ENCODE measurements at regions not wholly inside any gene's neighbourhood (a gene's known extent, or its start where the extent isn't known, plus 50 kb on each side); places are given as distances from the start of the nearest gene placed in this dataset.

- Histone ChIP-seq H3K4me1 (ENCODE audit: control insufficient read depth, insufficient read depth, low read length) (peaks cover 50% of the 10 kb centered on the region), H3K27me3 (replicated peaks; ENCODE audit: control insufficient read depth, insufficient read depth, low read length) (no peaks in the 10 kb centered on the region), H3K36me3 (ENCODE audit: control insufficient read depth, insufficient read depth, low read length, severe bottlenecking) (no peaks in the 10 kb centered on the region), H3K9me3 (ENCODE audit: control insufficient read depth, low read length) (peaks cover 6% of the 10 kb centered on the region), H3K9ac (ENCODE audit: low read length) (no peak overlapping the region), H3K4me3 (ENCODE audit: low read length) (no peak overlapping the region)
- no peak for DNase-seq (ENCODE audit: low read depth)
Measured at GRCh38 chr1:55932402-55932801, 647.0 kb downstream of the PLPP3 start.

GRCh38 chr1:55931081-55931940, 648.1 kb downstream of the PLPP3 start:
- H3K9ac ChIP-seq (ENCODE audit: low read length), result peak overlapping the region; percentile 40
- no peaks in the 10 kb centered on the region for H3K36me3 ChIP-seq (ENCODE audit: control insufficient read depth, insufficient read depth, low read length, severe bottlenecking)
- no peaks in the 10 kb centered on the region for H3K27me3 ChIP-seq (replicated peaks; ENCODE audit: control insufficient read depth, insufficient read depth, low read length)
- peaks cover 52% of the 10 kb centered on the region for H3K4me1 ChIP-seq (ENCODE audit: control insufficient read depth, insufficient read depth, low read length)
- peaks cover 6% of the 10 kb centered on the region for H3K9me3 ChIP-seq (ENCODE audit: control insufficient read depth, low read length)
- peak overlapping the region; percentile 21 for H3K4me3 ChIP-seq (ENCODE audit: low read length)
- peak; percentile 36 for DNase-seq (ENCODE audit: low read depth)

- Histone ChIP-seq H3K4me1 (ENCODE audit: control insufficient read depth, insufficient read depth, low read length) (peaks cover 52% of the 10 kb centered on the region), H3K9ac (ENCODE audit: low read length) (no peak overlapping the region), H3K4me3 (ENCODE audit: low read length) (no peak overlapping the region), H3K36me3 (ENCODE audit: control insufficient read depth, insufficient read depth, low read length, severe bottlenecking) (no peaks in the 10 kb centered on the region), H3K9me3 (ENCODE audit: control insufficient read depth, low read length) (peaks cover under 1% of the 10 kb centered on the region), H3K27me3 (replicated peaks; ENCODE audit: control insufficient read depth, insufficient read depth, low read length) (no peaks in the 10 kb centered on the region)
- DNase-seq (ENCODE audit: low read depth), result no peak
Measured at GRCh38 chr1:55929652-55930051, 649.7 kb downstream of the PLPP3 start.

GRCh38 chr1:55928576-55928975, 650.8 kb downstream of the PLPP3 start:
- no peak for DNase-seq (ENCODE audit: low read depth)
- no peaks in the 10 kb centered on the region for H3K9me3 ChIP-seq (ENCODE audit: control insufficient read depth, low read length)
- no peaks in the 10 kb centered on the region for H3K27me3 ChIP-seq (replicated peaks; ENCODE audit: control insufficient read depth, insufficient read depth, low read length)
- peaks cover 52% of the 10 kb centered on the region for H3K4me1 ChIP-seq (ENCODE audit: control insufficient read depth, insufficient read depth, low read length)
- peak overlapping the region; percentile 57 for H3K9ac ChIP-seq (ENCODE audit: low read length)
- no peaks in the 10 kb centered on the region for H3K36me3 ChIP-seq (ENCODE audit: control insufficient read depth, insufficient read depth, low read length, severe bottlenecking)
- peak overlapping the region; percentile 36 for H3K4me3 ChIP-seq (ENCODE audit: low read length)

GRCh38 chr1:55927702-55928290, 651.6 kb downstream of the PLPP3 start:
- no peaks in the 10 kb centered on the region for H3K9me3 ChIP-seq (ENCODE audit: control insufficient read depth, low read length)
- H3K27me3 ChIP-seq (replicated peaks; ENCODE audit: control insufficient read depth, insufficient read depth, low read length), result no peaks in the 10 kb centered on the region
- H3K9ac ChIP-seq (ENCODE audit: low read length), result peak overlapping the region; percentile 13
- DNase-seq (ENCODE audit: low read depth), result peak; percentile 74
- peaks cover 52% of the 10 kb centered on the region for H3K4me1 ChIP-seq (ENCODE audit: control insufficient read depth, insufficient read depth, low read length)
- H3K4me3 ChIP-seq (ENCODE audit: low read length), result peak overlapping the region; percentile 30
- no peaks in the 10 kb centered on the region for H3K36me3 ChIP-seq (ENCODE audit: control insufficient read depth, insufficient read depth, low read length, severe bottlenecking)

GRCh38 chr1:55926906-55927471, 652.4 kb downstream of the PLPP3 start:
- no peaks in the 10 kb centered on the region for H3K27me3 ChIP-seq (replicated peaks; ENCODE audit: control insufficient read depth, insufficient read depth, low read length)
- no peaks in the 10 kb centered on the region for H3K9me3 ChIP-seq (ENCODE audit: control insufficient read depth, low read length)
- DNase-seq (ENCODE audit: low read depth), result no peak
- H3K9ac ChIP-seq (ENCODE audit: low read length), result peak overlapping the region; percentile 13
- H3K36me3 ChIP-seq (ENCODE audit: control insufficient read depth, insufficient read depth, low read length, severe bottlenecking), result no peaks in the 10 kb centered on the region
- H3K4me1 ChIP-seq (ENCODE audit: control insufficient read depth, insufficient read depth, low read length), result peaks cover 47% of the 10 kb centered on the region
- H3K4me3 ChIP-seq (ENCODE audit: low read length), result no peak overlapping the region

GRCh38 chr1:55916907-55917306, 662.5 kb downstream of the PLPP3 start:
- no peaks in the 10 kb centered on the region for H3K27me3 ChIP-seq (replicated peaks; ENCODE audit: control insufficient read depth, insufficient read depth, low read length)
- no peak for DNase-seq (ENCODE audit: low read depth)
- no peaks in the 10 kb centered on the region for H3K9me3 ChIP-seq (ENCODE audit: control insufficient read depth, low read length)
- no peaks in the 10 kb centered on the region for H3K36me3 ChIP-seq (ENCODE audit: control insufficient read depth, insufficient read depth, low read length, severe bottlenecking)
- no peak overlapping the region for H3K4me3 ChIP-seq (ENCODE audit: low read length)
- peaks cover 13% of the 10 kb centered on the region for H3K4me1 ChIP-seq (ENCODE audit: control insufficient read depth, insufficient read depth, low read length)
- no peak overlapping the region for H3K9ac ChIP-seq (ENCODE audit: low read length)

GRCh38 chr1:55916481-55916880, 662.9 kb downstream of the PLPP3 start:
- H3K36me3 ChIP-seq (ENCODE audit: control insufficient read depth, insufficient read depth, low read length, severe bottlenecking), result no peaks in the 10 kb centered on the region
- H3K4me3 ChIP-seq (ENCODE audit: low read length), result no peak overlapping the region
- no peaks in the 10 kb centered on the region for H3K9me3 ChIP-seq (ENCODE audit: control insufficient read depth, low read length)
- peaks cover 9% of the 10 kb centered on the region for H3K4me1 ChIP-seq (ENCODE audit: control insufficient read depth, insufficient read depth, low read length)
- no peak overlapping the region for H3K9ac ChIP-seq (ENCODE audit: low read length)
- DNase-seq (ENCODE audit: low read depth), result peak; percentile 52
- H3K27me3 ChIP-seq (replicated peaks; ENCODE audit: control insufficient read depth, insufficient read depth, low read length), result no peaks in the 10 kb centered on the region

GRCh38 chr1:55913565-55913964, 665.8 kb downstream of the PLPP3 start:
- H3K4me3 ChIP-seq (ENCODE audit: low read length), result no peak overlapping the region

GRCh38 chr1:55912438-55912837, 666.9 kb downstream of the PLPP3 start:
- no peak for DNase-seq (ENCODE audit: low read depth)
- H3K9ac ChIP-seq (ENCODE audit: low read length), result no peak overlapping the region
- H3K4me3 ChIP-seq (ENCODE audit: low read length), result no peak overlapping the region
- H3K27me3 ChIP-seq (replicated peaks; ENCODE audit: control insufficient read depth, insufficient read depth, low read length), result no peaks in the 10 kb centered on the region
- H3K9me3 ChIP-seq (ENCODE audit: control insufficient read depth, low read length), result no peaks in the 10 kb centered on the region
- H3K36me3 ChIP-seq (ENCODE audit: control insufficient read depth, insufficient read depth, low read length, severe bottlenecking), result no peaks in the 10 kb centered on the region
- peaks cover 4% of the 10 kb centered on the region for H3K4me1 ChIP-seq (ENCODE audit: control insufficient read depth, insufficient read depth, low read length)

More at GRCh38 chr1:55913565-55913964, 665.8 kb downstream of the PLPP3 start:
- H3K9me3 ChIP-seq (ENCODE audit: control insufficient read depth, low read length), result no peaks in the 10 kb centered on the region
- H3K27me3 ChIP-seq (replicated peaks; ENCODE audit: control insufficient read depth, insufficient read depth, low read length), result no peaks in the 10 kb centered on the region
- no peak overlapping the region for H3K9ac ChIP-seq (ENCODE audit: low read length)
- DNase-seq (ENCODE audit: low read depth), result no peak
- H3K36me3 ChIP-seq (ENCODE audit: control insufficient read depth, insufficient read depth, low read length, severe bottlenecking), result no peaks in the 10 kb centered on the region
- peaks cover 4% of the 10 kb centered on the region for H3K4me1 ChIP-seq (ENCODE audit: control insufficient read depth, insufficient read depth, low read length)

GRCh38 chr1:55904541-55904940, 674.8 kb downstream of the PLPP3 start:
- Histone ChIP-seq H3K4me3 (ENCODE audit: low read length) (no peak overlapping the region), H3K27me3 (replicated peaks; ENCODE audit: control insufficient read depth, insufficient read depth, low read length) (no peaks in the 10 kb centered on the region), H3K4me1 (ENCODE audit: control insufficient read depth, insufficient read depth, low read length) (no peaks in the 10 kb centered on the region), H3K9ac (ENCODE audit: low read length) (no peak overlapping the region), H3K9me3 (ENCODE audit: control insufficient read depth, low read length) (no peaks in the 10 kb centered on the region), H3K36me3 (ENCODE audit: control insufficient read depth, insufficient read depth, low read length, severe bottlenecking) (no peaks in the 10 kb centered on the region)
- no peak for DNase-seq (ENCODE audit: low read depth)
